ENCODE measurements at regions not wholly inside any gene's neighbourhood (a gene's known extent, or its start where the extent isn't known, plus 50 kb on each side); places are given as distances from the start of the nearest gene placed in this dataset.

DNA sequence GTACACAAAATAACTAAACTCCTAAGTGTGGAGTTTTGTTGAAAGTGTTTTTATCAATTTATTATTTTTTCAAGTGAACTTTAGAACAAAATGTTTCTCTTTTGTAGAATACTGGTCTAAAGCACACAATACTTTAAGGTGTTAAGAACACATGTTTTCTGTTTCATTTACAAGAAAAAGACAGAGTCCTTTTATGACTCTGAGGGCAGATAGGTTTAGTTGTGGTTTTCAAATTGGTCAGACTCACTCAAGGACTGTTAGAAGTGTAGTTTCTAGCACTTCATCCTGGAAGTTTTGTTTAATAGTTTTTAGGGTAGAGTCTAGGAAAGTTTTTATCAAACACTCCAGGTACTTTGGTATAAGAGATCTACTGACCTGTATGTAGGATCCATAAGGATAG, 376.5 kb downstream of the LRRIQ3 start:
- no peak for TF ChIP-seq SUZ12 (IDR thresholded peaks at IDR 0.05; ENCODE audit: extremely low read depth, insufficient read depth, insufficient read length)
- TF ChIP-seq YY1 (IDR thresholded peaks at IDR 0.05; ENCODE audit: insufficient read depth, insufficient read length), result no peak
- no peak for TF ChIP-seq ZNF274 (IDR thresholded peaks at IDR 0.05; ENCODE audit: low read depth, low read length)
- Histone ChIP-seq H3K4me3 (ENCODE audit: insufficient read length, low read depth) (no peak overlapping the region), H3K9me3 (ENCODE audit: insufficient read depth, low read length) (no peaks in the 10 kb centered on the region), H3K4me1 (ENCODE audit: insufficient read depth, insufficient read length) (no peaks in the 10 kb centered on the region), H3K27me3 (ENCODE audit: insufficient read depth, insufficient read length) (no peaks in the 10 kb centered on the region), H3K36me3 (ENCODE audit: insufficient read depth, insufficient read length, low read length) (no peaks in the 10 kb centered on the region), H3K9ac (ENCODE audit: insufficient read length, low read depth) (no peak overlapping the region)
- DNase-seq (ENCODE audit: low read depth, low spot score), result no peak

DNA sequence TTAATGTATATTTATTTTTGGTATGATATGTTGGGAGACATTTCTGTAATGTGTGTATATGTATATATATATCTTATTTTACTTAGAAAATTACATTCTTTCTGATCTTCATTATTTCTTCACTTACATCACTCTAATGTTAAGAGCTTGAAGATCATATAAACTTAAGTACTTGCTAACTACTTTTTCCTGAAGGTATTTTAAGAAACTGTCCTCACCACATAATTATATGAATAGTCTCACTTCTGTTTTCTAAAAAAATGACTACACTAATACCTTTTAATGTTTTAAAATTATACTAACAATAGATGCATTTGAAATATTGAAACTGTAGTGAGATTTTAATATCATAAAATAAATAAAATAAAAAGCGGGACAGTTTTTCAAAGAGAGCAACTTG, 377.1 kb downstream of the LRRIQ3 start:
- TF ChIP-seq SUZ12 (IDR thresholded peaks at IDR 0.05; ENCODE audit: extremely low read depth, insufficient read depth, insufficient read length), result no peak
- no peak for TF ChIP-seq YY1 (IDR thresholded peaks at IDR 0.05; ENCODE audit: insufficient read depth, insufficient read length)
- TF ChIP-seq ZNF274 (IDR thresholded peaks at IDR 0.05; ENCODE audit: low read depth, low read length), result no peak
- Histone ChIP-seq H3K36me3 (ENCODE audit: insufficient read depth, insufficient read length, low read length) (no peaks in the 10 kb centered on the region), H3K4me1 (ENCODE audit: insufficient read depth, insufficient read length) (no peaks in the 10 kb centered on the region), H3K9ac (ENCODE audit: insufficient read length, low read depth) (no peak overlapping the region), H3K27me3 (ENCODE audit: insufficient read depth, insufficient read length) (no peaks in the 10 kb centered on the region), H3K4me3 (ENCODE audit: insufficient read length, low read depth) (no peak overlapping the region), H3K9me3 (ENCODE audit: insufficient read depth, low read length) (no peaks in the 10 kb centered on the region)
- DNase-seq (ENCODE audit: low read depth, low spot score), result no peak

DNA sequence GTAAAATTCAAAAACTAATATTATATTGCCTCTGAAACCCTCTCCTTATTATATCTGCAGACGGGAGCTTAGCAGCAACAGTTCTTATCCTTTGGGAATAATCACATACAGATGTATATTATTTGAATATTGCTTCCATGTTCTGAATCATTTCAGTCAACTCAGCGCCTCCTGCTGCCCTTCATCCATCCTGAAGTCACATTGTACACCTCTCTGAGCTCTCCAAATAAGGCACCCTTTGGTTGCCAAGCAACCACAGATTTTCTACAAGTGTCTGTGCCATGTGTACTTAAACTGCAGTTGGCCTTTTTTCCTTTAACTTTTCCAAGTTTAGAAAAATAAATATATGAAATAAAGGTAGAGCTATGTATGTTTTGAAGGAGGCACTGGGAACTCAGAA, 384.3 kb downstream of the LRRIQ3 start:
- Histone ChIP-seq H3K4me1 (ENCODE audit: insufficient read depth, insufficient read length) (no peaks in the 10 kb centered on the region), H3K9me3 (ENCODE audit: insufficient read depth, low read length) (no peaks in the 10 kb centered on the region), H3K4me3 (ENCODE audit: insufficient read length, low read depth) (no peak overlapping the region), H3K36me3 (ENCODE audit: insufficient read depth, insufficient read length, low read length) (no peaks in the 10 kb centered on the region), H3K9ac (ENCODE audit: insufficient read length, low read depth) (no peak overlapping the region), H3K27me3 (ENCODE audit: insufficient read depth, insufficient read length) (no peaks in the 10 kb centered on the region)
- no peak for TF ChIP-seq YY1 (IDR thresholded peaks at IDR 0.05; ENCODE audit: insufficient read depth, insufficient read length)
- TF ChIP-seq ZNF274 (IDR thresholded peaks at IDR 0.05; ENCODE audit: low read depth, low read length), result no peak
- TF ChIP-seq SUZ12 (IDR thresholded peaks at IDR 0.05; ENCODE audit: extremely low read depth, insufficient read depth, insufficient read length), result no peak
- no peak for DNase-seq (ENCODE audit: low read depth, low spot score)

- DNase-seq (ENCODE audit: low read depth, low spot score), result no peak
- no peaks in the 10 kb centered on the region for H3K36me3 ChIP-seq (ENCODE audit: insufficient read depth, insufficient read length, low read length)
- H3K4me1 ChIP-seq (ENCODE audit: insufficient read depth, insufficient read length), result no peaks in the 10 kb centered on the region
- no peaks in the 10 kb centered on the region for H3K27me3 ChIP-seq (ENCODE audit: insufficient read depth, insufficient read length)
- H3K9me3 ChIP-seq (ENCODE audit: insufficient read depth, low read length), result no peaks in the 10 kb centered on the region
- no peak overlapping the region for H3K9ac ChIP-seq (ENCODE audit: insufficient read length, low read depth)
- TF ChIP-seq SUZ12 (IDR thresholded peaks at IDR 0.05; ENCODE audit: extremely low read depth, insufficient read depth, insufficient read length), result no peak
- TF ChIP-seq YY1 (IDR thresholded peaks at IDR 0.05; ENCODE audit: insufficient read depth, insufficient read length), result no peak
- TF ChIP-seq ZNF274 (IDR thresholded peaks at IDR 0.05; ENCODE audit: low read depth, low read length), result no peak
- H3K4me3 ChIP-seq (ENCODE audit: insufficient read length, low read depth), result no peak overlapping the region
Measured at GRCh38 chr1:73813236-73813635, 384.7 kb downstream of the LRRIQ3 start.

DNA sequence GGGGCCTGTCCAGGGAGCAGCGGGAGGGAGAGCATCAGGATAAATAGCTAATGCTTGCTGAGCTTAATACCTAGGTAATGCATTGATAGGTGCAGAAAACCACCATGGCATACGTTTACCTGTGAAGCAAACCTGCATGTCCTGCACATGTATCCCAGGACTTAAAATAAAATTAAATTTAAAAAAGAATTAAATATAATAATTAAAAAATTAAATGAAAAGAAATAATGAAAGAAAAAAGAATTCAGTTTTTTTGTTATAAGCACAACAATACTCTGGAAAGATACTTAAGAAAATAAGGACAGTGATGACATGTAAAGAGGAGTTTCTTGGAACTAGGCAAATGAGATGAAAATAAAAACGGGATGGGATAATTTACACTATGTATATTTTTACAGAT, 386.2 kb downstream of the LRRIQ3 start:
- H3K36me3 ChIP-seq (ENCODE audit: insufficient read depth, insufficient read length, low read length), result no peaks in the 10 kb centered on the region
- H3K4me3 ChIP-seq (ENCODE audit: insufficient read length, low read depth), result no peak overlapping the region
- DNase-seq (ENCODE audit: low read depth, low spot score), result no peak
- no peak overlapping the region for H3K9ac ChIP-seq (ENCODE audit: insufficient read length, low read depth)
- no peaks in the 10 kb centered on the region for H3K9me3 ChIP-seq (ENCODE audit: insufficient read depth, low read length)
- no peaks in the 10 kb centered on the region for H3K27me3 ChIP-seq (ENCODE audit: insufficient read depth, insufficient read length)
- TF ChIP-seq SUZ12 (IDR thresholded peaks at IDR 0.05; ENCODE audit: extremely low read depth, insufficient read depth, insufficient read length) (no peak), ZNF274 (IDR thresholded peaks at IDR 0.05; ENCODE audit: low read depth, low read length) (no peak), YY1 (IDR thresholded peaks at IDR 0.05; ENCODE audit: insufficient read depth, insufficient read length) (no peak)
- H3K4me1 ChIP-seq (ENCODE audit: insufficient read depth, insufficient read length), result no peaks in the 10 kb centered on the region

DNA sequence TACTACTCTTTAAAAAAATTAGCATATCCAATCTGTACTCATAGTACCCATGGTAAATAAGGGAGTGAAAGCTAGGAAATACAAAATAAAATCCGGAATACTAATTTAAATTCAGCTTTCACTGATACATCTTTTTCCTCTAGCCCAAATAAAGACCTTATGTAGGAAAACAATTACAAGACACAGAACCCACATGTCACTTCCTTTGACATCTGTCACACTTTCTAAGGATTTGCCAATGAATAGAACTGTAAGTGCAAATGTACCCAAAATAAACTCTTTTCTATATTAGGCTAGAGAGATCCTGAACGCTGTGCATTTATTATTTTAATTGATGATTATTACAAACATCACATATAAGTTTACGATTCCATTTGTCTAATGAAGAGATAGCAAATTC, 393.0 kb downstream of the LRRIQ3 start:
- Histone ChIP-seq H3K27me3 (ENCODE audit: insufficient read depth, insufficient read length) (no peaks in the 10 kb centered on the region), H3K4me3 (ENCODE audit: insufficient read length, low read depth) (no peak overlapping the region), H3K9ac (ENCODE audit: insufficient read length, low read depth) (no peak overlapping the region), H3K9me3 (ENCODE audit: insufficient read depth, low read length) (no peaks in the 10 kb centered on the region), H3K4me1 (ENCODE audit: insufficient read depth, insufficient read length) (no peaks in the 10 kb centered on the region), H3K36me3 (ENCODE audit: insufficient read depth, insufficient read length, low read length) (no peaks in the 10 kb centered on the region)
- TF ChIP-seq YY1 (IDR thresholded peaks at IDR 0.05; ENCODE audit: insufficient read depth, insufficient read length) (no peak), SUZ12 (IDR thresholded peaks at IDR 0.05; ENCODE audit: extremely low read depth, insufficient read depth, insufficient read length) (no peak), ZNF274 (IDR thresholded peaks at IDR 0.05; ENCODE audit: low read depth, low read length) (no peak)
- DNase-seq (ENCODE audit: low read depth, low spot score), result no peak

DNA sequence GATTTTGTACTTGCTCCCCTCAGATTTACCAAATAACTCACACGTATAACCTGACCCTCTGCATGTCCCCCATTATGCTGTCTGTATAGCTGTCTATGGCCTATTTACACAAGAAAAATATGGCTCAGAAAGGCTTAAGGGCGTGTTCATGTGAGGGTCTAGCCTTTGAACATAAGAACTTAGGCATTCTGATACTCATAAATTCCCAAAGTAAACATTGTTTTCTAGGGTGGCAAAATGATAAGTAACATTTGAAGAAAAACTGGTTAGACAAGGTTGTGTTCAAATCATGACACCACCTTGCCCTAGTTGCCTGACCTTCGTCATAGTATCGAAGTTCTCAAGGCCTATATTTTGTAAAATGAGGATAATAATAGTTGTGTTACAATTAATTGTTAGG, 394.6 kb downstream of the LRRIQ3 start:
- Histone ChIP-seq H3K9ac (ENCODE audit: insufficient read length, low read depth) (no peak overlapping the region), H3K4me3 (ENCODE audit: insufficient read length, low read depth) (no peak overlapping the region), H3K9me3 (ENCODE audit: insufficient read depth, low read length) (no peaks in the 10 kb centered on the region), H3K36me3 (ENCODE audit: insufficient read depth, insufficient read length, low read length) (no peaks in the 10 kb centered on the region), H3K27me3 (ENCODE audit: insufficient read depth, insufficient read length) (no peaks in the 10 kb centered on the region), H3K4me1 (ENCODE audit: insufficient read depth, insufficient read length) (no peaks in the 10 kb centered on the region)
- no peak for DNase-seq (ENCODE audit: low read depth, low spot score)
- TF ChIP-seq SUZ12 (IDR thresholded peaks at IDR 0.05; ENCODE audit: extremely low read depth, insufficient read depth, insufficient read length), result no peak
- TF ChIP-seq ZNF274 (IDR thresholded peaks at IDR 0.05; ENCODE audit: low read depth, low read length), result no peak
- no peak for TF ChIP-seq YY1 (IDR thresholded peaks at IDR 0.05; ENCODE audit: insufficient read depth, insufficient read length)

All from NT2/D1 (cell line).